NCI-H226 (cell line): ENCODE measurements at regions not wholly inside any gene's neighbourhood (a gene's known extent, or its start where the extent isn't known, plus 50 kb on each side); places are given as distances from the start of the nearest gene placed in this dataset.

ENCODE experiments used
- DNase-seq: peaks from one replicate; pipeline ENCODE4 v3.0.0-alpha.2; 2015

DNA sequence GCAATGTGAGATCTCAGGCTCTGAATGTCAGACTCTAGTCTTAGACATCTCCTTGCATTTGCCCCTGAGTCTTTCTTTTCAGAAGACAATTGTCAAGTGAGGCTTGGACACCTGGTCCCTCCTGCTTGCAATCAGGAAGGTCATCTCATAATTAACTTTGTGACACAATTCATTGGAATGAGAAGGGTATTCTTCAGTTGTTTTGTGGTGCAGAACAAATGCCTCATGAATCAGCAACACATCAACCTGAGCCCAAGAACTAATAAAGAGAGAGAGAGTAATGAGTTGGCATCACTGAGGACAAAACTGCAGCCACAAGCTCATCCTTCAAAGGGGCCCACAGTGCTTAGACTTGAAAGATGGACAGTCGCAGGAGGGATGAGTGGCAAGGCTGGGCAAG, 375.8 kb downstream of the INSC start:
- DNase-seq = no peak

DNA sequence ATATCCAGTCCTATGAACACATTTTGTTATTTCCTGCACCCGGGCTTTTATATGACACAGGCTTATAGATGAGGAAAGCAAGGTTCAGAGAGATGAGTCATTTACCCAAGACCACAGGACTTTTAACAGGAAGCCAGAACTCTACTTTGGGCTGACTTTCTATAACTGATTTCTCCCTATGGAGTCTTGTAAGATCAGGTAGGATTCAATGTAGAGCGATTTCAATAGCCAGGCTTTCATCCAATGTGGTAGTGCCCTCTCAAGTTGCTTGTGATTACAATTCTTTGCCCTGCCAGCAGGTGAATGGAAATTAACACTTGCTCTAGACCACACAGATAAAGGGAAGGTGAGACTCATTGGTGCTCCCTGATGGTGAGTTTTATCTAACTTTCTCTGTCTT, 378.3 kb downstream of the INSC start:
- no peak for DNase-seq

DNA sequence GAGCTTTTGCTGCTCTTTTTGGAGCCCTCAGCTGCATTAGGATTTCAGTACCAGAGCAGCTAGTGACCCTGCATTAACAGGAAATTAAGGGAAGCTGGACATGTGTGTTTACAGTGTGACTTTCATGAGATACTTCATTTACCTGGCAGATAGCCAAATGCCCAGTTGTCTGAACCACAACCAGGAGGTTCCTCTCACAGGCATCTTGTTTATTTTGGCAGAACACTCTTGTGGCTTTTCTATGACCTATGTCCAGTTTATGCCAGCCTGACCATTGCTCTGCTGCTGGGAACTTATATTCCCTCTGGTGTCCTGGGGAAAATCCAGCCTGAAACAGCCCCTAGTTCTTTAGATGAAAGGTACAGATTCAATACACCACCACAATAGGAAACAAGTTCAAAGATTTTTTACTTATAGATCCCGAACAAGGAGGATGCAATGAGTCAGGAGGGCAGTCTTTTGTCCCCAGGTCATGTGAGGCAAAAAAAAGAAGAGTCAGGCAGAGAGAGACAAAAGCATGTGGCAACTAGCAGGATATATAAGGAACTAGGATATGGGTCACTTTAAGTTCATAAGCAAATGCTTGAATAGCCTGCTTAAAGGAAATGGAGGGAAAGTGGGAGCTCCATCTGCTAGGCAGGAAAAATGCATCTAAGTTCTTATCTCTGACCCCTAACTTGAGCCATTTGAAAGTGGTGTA, 379.3 kb downstream of the INSC start:
- DNase-seq = no peak

DNA sequence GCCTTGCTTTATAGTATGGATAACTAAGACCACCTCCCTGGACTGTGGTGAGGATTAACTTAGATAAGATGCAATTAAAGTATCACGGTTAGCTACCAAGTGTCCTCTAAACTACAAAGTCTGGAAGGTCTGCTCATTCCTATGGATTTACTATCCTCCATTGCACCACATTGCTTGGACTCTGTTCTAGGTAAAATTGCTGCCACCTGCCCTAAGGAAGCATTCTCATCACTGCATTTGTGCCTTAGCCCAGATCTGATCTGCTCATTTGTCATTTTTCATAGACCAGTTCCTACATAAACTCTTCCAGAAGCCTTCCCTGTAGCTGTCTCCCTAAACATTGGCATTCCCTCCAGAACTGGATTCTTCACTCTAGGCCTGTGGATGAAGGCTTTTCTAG, 380.0 kb downstream of the INSC start:
- DNase-seq = no peak

DNA sequence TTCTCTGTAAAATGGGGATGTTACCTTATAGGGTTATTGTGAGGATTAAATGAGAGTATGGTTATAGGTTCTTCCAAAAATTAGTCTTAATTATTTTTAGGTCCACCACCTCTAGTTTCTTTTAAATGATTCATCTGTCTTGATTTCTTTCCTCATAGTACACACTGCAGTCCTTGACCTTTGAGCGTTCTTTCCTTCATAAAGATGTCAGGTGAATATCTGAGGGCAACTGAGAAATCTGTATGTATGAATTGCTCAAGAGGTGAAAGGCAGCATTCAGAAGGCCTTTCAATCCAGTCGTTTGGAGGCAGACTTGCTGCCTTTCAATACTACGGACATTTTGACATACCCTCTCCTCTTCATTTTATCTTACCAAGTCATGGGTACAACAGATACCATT, 380.7 kb downstream of the INSC start:
- no peak for DNase-seq

DNA sequence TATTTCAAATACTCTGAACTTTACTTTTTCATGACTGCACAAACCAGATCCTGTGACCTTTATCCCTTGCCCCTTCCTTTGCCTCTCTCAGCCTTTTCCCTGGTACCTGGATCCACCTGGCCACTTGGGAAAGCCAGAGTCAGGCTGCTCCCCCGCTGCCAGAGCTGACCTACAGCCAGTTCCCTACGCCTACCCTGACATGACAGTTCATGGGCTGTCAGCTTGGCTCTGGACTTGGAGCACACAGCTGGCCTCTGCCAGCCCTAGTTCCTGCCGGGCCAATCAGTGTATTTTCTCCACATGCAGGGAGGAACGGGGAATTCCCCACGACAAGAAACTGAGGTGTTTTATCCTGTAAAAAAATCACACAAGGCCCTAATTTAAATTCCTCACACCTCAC, 382.6 kb downstream of the INSC start:
- DNase-seq = no peak

DNA sequence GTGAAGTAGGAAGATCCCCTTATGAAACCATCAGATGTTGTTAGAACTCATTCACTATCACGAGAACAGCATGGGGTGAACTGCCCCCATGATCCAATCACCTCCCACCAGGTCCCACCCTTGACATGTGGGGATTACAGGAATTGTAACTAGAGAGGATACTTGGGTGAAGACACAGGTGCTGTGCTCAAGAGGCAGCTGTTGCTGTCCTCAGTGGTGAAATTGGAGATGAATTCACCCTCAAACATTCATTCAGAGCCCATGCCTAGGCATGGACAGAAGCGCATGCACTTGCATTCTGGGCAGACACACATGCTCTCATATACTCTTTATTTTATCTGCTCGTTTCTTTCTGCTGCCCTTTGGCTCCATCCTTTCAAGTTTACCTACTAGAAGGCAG, 385.0 kb downstream of the INSC start:
- no peak for DNase-seq

DNA sequence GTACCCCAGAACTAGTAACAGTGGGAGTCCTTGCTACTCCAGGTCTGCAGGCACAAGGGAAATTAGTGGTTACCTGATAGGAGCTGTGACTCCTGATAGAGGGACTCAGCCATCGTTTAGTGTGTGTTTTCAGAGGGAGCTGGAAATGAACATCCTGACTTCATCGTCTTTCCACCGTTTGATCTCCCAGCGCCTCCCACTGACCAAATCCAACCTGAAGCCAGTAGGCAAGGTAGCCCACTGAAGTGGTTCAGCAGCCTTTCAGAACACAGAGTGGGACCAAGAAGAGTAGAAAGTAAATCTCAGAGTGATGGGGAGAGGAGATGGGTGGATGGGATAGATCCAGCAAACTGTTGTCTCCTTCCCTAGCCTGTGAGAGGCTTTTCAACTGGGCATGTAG, 385.9 kb downstream of the INSC start:
- no peak for DNase-seq

DNA sequence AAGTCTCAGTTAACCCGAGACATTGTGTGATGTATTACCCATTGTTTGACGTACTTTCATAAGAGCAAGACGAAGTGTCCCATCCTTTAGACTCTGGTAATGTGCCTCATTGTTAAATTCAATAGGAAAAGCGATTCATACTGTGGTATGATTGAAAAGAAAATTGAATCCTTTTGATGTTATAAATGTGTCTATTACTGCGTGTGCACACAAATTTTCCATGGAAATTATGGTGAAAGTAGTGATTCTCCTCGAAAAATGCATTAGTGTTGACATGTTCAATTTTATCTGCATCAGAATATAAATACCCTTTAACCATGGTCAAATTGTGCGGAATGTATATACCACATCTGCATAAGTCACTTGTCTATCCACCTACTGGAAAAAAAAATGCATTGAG, 386.8 kb downstream of the INSC start:
- DNase-seq = no peak

DNA sequence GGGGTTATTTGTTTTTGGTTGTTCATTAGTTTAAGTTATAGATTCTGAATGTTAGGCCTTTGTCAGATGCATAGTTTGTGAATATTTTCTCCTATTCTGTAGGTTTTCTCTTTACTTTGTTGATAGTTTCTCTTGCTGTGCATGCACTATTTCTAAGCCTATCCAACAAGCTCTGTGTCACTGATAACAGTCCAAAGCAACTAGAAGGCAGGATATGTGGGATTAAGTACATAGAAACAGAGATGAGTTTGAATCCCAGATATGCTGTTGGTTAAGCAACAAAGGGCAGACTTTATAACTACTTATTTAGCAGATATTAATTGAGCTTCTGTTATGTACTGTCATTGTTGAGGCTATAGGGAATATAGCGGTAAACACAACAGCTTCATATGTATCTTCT, 390.4 kb downstream of the INSC start:
- DNase-seq = no peak

DNA sequence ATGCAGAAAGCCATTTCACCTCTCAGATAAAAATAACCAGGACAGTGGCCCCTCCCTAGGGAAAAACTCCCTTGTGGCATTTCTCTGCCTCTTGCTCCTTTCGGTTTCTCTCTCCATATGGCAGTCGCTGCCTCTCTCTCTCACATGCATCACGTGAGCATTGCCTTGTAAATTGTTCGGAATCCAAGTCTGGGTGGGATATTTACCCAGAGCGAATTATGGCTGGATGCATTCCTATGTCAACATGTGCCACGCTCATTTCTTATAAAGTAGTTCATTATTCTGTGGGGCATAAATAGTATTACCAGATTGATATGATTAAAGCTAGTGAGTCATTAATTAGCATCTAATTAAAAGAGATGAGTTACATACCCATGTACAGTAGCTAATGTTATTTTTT, 392.9 kb downstream of the INSC start:
- DNase-seq = no peak

DNA sequence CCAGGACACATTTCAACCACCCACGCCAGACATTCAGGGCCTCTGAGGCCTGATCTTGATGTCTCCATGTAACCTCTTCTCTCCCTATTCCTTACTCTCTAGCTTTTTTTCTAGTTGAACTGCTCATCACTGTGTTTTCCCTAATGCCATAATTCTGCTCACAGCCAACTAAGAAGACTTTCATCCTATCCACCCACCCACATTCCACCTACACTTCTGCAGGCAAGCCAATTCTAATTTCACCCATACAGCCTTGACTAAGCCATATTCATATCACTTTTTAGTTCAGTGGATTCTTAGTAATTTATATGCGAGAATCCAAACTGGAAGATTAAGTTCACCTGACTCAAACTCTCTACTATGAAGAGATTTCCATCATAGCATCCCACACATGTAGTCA, 394.4 kb downstream of the INSC start:
- no peak for DNase-seq

DNA sequence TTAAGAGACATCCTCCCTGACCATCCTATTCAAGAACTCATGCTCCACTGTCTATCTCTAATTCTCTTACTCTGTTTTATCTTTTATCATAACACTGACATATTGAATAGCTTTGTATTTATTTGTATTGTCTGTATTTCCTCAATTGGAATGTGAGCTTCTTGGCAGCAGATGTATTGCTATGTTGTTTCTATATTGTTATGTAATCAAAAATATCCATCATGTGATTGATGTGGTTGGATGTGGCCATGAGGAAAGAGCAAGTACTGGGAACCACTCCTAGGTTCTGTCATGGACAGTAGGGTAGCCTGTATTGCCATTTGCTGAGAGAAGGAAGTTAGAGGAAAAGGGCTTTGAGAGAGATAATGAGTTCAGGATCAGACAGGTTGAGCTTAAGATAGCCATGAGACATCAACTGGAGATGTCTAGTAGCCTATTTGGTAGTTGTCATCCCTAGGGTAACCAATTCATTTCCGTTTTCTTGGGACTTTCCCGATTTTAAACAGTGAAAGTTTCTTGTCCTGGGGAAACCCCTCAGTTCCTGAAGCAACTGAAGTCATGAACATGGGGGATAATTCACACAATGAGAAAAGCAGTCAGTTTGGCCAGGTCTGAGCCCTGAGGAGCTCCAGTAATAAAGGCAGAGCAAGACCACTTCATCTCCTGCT, 404.5 kb downstream of the INSC start:
- DNase-seq = no peak

DNA sequence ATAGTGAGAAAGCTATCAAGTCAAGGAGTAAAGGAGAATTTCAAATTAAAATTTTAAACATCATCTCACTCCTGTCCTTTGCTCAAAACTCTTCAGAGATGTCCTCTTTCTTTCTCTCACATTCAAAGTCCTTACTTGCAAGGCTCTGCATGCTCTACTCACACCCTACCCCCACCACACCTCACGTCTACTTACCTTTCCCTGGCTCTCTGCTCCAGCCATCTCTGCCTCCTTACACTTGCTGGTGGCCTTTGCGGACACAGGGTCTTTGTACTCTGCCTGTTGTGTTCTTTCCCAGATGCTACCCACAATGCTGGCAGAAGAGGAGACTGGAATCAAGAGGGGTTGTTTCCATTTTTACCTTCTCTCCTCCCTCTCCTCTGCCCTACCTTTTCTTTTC, 405.2 kb downstream of the INSC start:
- no peak for DNase-seq

DNA sequence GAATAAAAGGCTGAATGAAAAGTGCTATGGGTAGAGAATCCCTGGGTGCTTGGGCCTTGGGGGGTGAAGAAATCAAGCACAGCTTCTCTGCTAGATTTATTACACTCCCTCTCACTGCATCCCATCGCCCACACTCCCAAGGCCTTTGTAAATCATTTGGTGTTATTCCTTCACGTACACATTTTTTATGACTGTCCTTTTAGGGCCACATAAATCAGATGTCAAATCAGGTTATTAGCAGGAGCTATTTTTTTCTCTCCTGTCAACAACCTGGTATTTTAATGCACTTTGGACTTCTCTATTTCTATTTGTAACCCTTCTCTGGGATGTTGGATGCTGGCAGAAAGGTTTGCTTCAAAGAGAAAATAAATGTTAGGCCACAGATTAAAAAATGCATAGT, 408.8 kb downstream of the INSC start:
- DNase-seq = no peak

DNA sequence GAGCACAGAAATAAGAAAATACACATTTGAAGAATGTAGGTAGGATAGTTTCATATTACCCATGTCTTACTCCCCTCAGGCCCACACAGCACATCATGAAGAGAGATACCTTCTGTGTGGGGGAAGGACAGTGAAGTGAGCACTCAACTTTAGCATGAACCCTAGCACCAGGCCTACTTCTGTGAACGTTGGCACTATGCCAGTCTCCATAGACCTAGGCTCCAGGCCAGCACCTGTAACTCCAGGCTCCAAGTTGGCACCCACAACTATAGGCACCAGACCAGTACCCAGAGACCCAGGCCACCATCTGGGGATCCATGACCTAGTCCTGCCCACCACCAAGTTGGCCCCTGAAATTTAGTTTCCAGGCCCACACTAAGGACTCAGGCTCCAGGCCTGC, 410.9 kb downstream of the INSC start:
- no peak for DNase-seq

DNA sequence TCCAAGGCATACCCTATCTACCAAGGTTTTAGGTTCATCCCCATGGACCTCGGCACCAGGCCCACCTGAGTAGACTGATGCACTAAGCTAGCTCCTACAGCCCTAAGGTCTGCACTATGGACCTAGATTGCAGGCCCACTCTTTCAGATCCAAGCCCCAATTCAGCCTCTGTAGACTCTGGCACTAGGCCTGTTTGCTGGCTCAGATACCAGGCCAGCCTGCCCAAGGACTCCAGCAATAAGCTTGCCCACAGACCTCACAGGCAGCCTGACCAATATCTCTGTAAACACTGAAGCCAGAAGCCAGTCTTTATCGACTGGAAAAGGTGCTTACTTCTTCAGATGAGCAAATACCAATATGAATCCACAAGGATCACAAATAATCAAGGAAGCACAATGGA, 411.3 kb downstream of the INSC start:
- DNase-seq = no peak

DNA sequence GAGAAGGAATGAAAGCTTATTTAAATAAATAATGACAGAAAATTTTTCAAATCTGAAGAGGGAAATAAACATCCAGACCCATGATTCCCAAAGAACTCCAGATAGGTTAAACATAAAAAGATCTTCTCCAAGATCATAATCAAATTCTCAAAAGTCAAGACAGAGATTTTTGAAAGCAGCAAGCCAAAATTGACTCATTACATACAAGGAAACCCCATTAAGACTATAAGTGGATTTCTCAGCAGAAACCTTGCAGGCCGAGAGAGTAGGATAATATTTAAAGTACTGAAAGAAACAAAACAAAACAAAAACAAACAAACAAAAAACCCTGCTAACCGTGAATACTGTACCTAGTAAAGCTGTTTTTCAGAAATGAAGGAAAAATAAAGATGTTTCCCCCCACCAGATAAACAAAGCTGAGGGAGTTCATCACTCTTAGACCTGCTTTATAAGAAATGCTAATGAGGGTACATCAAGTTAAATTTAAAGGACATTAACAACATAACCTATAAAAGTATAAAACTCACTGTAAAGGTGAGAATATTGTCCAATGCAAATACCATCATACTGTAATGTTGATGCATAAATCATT, 412.2 kb downstream of the INSC start:
- DNase-seq = no peak

DNA sequence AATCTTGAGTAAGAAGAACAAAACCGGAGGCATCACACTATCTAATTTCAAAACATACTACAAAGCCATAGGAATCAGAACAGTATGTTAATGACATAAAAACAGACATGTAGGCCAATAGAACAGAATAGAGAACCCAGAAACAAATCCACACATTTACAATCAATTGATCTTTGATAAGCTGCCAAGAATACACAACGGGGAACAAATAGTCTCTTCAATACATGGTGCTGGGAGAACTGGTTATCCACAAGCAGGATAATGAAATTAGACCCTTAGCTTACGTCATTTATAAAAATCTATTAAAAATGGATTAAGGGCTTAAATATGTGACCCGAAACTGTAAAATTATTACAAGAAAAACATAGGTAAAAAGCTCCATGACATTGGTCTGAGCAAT, 417.7 kb downstream of the INSC start:
- no peak for DNase-seq

DNA sequence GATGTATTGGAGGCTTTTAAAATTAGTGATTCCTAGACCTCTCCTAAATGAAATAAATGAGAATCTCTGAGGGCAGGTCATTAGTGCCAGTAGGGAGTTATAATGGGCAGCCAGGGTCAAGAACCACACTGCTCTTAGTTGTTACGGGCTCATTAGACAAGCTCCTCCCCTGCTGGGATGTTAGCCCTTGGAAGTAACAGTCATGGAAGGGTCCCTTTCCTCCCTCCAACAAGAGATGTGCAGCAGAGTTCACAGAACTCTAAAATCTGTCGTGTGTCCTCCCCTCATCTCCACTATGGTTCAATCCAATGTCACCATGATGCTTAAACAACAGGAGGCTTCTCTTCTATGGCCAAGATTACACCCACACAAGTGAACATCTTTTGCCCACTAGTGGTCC, 419.5 kb downstream of the INSC start:
- no peak for DNase-seq

DNA sequence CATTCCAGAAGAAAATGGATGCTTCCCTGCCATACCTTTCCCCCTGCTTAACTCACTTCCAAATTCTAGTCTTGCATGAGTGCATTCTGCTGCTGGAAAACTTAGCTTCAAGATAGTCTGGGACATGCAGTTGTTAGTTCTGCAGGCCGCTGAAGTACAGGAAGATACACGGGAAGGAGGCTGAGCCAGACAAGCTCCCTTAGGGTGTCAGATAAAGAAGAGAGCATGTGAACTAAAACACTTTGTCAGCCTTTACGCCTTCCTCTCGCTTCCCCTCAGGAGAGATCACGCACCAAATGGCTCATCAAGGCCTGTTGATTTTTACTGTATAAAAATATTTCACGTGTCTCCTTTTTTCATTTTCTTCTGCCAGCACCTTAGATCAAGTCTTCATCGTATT, 420.7 kb downstream of the INSC start:
- no peak for DNase-seq

DNA sequence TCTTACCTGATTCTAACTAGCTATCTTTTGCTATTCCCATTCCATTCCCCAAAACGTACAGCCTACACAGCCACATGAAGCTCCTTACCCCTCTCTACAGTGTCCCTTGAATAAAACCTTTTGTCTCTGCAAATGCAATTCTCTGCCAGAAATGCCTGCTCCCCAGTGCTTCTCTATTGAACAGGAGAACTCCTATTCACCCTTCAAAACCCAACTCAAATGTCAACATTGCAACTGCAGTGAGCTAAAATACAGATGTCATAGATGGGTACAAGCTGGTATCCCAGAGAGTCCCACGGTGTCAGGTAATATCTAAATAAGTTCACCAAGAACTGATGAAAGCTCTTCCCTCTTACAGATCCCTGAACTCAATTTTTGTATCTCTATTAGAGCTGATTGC, 421.7 kb downstream of the INSC start:
- DNase-seq = no peak

DNA sequence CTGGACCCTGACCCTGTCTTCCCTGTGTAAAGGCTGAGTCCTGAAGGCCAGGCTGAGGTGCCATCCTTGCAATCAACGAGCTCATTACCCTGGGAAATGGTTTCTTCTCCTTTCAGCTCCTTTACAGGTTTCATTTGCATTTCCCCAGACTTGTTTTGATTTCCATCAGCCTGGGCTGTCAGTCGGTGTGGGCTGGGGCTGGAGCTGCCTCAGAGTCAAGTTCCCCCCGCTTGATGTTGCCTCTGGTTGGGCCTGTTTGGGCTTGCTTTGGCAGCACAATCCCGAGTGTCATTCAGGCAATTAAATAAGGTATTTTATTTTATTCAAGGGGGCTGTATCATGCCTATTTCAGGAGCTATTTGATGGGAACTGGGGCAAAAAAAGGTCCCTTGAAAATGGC, 424.9 kb downstream of the INSC start:
- DNase-seq = no peak

DNA sequence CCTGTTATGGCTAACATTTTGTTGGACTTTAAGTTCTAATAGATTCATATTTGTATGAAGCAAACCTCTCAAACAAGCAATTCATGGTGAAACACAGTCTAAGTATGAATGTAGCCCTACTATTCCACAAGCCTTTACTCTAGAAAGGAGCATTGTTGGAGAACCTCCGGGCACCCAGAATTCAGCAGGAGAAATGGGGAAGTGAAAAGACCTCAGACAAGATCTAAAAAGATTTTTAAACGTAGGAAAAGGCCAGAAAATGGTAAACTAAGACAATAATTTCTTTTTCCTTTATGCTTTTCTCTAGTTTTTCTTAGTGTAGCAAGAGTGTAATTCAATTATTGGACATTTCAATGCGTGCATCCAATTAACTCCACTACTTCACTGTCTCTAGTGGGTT, 426.4 kb downstream of the INSC start:
- no peak for DNase-seq

DNA sequence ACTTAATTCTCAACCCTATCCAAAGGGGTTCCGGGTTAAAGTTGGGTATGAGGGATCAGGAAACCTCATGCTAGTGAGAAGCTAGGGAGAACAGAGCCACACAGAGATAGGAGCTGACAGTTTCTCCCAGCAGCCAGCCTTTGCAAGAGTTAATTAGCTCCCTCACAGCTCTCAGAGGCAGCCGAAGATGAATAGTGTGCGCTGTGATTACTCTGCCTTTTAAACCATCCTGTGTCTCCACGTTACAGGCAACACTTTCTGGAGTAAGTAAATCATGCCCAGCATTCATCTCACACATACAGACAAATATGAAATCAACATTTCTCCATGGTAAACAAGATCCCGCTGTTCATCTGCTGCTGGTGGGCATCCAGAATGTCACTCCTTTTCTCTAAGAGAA, 429.6 kb downstream of the INSC start:
- DNase-seq = no peak
